HG02943 (cell line): ENCODE measurements at regions not wholly inside any gene's neighbourhood (a gene's known extent, or its start where the extent isn't known, plus 50 kb on each side); places are given as distances from the start of the nearest gene placed in this dataset.
"Not testable (repeated sequence)": the region's sequence is repeated elsewhere in the genome, so short reads cannot be mapped to it uniquely, and the experiment has no call there.

Experiments used
- ATAC-seq: cut with Tn5 transposase; IDR thresholded peaks from one replicate; pipeline ENCODE4 v1.9.1; 2021; ENCODE audit warnings: mild to moderate bottlenecking, low read depth, moderate library complexity; ENCODE audit not compliant: unreplicated experiment

DNA sequence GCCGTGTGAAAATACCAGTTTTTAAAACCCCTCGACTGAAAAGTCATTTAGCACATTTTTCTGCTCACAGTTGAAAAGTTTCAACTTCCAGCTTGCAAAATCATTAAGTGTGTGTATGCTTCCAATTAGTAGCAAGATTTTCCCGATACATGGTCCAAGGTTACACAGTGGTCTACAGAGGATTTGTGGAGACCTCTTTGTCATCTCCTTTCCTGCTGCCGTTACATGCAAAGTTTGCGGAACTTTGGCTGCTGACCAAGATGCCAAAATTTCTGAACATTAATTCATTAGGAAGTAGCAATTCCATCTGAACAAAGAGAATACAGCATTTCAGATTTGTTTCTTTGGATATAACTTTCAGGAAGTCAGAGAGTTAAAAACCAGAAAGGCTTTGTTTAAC is 474.6 kb downstream of the PLCL1 start:
- no peak for ATAC-seq

DNA sequence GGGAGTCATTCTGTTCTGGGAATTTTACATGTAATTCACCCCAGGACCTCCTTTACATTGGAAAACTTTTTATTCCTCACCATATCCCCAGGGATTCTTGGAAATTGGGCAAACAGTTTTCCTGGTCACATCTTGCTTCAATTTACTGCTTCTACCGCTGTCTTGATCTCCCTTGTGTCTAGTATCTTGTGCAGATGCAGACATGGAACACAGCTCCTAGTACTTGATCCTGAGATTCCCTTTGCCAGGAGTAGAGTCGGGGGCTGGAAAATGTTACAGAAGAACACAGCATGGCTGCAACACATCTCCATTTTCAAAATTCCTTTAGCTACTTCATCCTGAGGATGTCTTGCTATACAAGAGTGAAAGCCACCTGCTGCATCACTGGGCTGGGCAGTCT is 472.8 kb downstream of the PLCL1 start:
- no peak for ATAC-seq

DNA sequence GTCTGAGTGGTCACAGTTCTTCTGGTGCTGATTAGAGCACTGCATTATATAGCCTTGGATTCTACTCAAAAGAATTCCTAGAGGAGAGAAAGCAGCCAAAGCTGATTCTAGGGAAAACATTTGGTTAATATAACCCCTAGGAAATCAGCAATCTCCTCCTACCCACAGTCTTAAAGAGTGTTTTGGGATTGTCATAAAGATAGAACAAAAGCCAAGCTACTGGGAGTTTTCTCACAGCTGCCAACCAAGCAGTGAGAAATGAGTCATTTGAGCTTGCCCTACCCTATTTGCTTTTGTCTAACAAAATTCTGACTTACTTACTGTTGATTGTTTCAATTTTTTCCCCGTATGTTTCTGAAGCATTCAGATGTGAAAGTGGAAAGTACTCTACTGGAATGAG is 469.3 kb downstream of the PLCL1 start:
- ATAC-seq = no peak

DNA sequence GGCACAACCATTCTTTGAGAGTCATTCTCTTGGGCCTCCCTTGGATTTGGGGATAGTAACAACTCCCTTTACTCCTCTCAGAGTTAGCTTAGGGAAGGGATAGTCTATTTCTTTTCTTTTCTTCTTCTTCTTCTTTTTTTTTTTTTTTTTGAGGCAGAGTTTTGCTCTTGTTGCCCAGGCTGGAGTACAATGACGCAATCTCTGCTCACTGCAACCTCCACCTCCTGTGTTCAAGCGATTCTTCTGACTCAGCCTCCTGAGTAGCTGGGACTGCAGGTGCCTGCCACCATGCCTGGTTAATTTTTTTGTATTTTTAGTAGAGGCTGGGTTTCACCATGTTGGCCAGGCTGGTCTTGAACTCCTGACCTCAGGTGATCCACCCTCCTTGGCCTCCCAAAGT is 465.8 kb downstream of the PLCL1 start:
- not testable (repeated sequence) for ATAC-seq

DNA sequence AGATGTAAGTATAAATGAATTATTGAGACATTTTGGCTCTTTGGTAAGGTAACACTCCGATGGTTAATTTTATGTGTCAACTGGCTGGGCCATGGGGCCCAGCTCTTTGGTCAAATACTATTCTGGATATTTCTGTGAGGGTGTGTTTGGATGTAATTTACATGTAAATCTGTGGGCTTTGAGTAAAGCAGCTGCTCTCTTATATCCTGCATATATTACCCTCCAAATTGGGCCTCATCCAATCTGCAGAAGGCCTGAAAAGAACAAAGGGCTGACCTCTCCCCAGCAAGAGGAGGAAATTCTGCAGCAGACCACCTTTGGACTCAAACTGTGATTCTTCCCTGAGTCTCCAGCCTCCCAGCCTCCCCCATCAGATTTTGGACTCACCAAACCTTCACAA is 464.1 kb downstream of the PLCL1 start:
- no peak for ATAC-seq

DNA sequence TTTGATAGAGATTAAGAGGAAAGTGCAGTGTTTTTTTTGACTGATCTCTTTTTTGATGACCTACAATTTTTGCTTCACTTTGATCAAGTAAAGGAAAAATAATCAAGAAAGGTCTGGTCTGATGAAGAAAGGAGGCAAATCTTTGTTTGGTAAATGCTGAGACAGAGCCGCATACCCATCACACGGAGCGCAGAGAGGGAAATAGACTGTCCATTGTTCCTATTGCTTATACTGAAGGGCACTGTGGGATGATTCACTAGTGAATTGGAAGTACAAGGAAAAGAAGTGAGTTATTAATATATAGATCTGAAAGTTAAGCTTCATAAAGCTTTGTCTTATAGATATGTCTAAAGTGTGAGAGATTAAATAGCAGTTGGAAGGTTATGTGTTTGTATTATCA is 455.1 kb downstream of the PLCL1 start:
- no peak for ATAC-seq

DNA sequence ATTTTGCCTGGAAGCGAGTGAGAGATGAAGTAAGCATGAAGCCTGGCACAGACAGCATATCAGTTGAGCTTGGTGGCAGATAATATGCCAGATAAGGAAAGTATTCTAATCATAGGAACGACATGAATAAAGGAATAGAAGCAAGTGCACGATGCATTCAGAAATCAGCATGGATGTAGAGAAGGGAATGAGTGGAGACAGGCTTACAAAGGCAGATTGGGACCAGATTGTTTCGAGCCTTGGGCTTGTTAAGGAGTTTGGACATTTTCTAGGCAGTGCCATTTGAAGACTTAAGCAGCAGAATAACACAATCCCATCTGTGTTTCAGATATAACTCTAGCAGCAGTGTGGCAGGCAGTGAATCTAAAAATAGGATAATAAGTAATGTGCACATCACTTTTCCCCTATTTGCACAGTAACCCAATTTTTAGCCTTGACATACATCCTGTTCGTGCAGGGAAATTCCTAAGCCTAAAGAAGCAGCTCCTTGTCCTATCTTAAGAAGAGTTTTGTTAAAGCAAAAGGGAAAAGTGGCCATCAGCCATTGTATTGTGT is 450.2 kb downstream of the PLCL1 start:
- no peak for ATAC-seq

DNA sequence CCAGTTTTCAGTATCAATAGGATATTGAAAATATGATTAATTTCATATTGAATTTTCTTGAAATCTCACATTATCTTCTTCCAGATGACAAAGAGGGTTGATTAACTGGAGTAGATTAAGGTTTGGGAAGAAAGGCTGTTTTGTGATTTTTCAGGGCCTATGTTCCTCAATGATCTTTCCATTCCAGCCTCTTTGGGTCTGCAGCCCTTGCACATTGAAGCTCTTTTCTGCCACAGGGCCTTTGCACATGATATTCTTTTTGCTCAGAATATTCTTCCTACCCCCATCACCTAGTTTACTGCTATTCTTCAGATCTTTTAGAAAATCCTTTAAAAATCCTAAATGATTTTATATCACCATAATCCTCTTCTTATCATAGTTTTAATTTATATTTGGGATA is 449.6 kb downstream of the PLCL1 start:
- no peak for ATAC-seq

DNA sequence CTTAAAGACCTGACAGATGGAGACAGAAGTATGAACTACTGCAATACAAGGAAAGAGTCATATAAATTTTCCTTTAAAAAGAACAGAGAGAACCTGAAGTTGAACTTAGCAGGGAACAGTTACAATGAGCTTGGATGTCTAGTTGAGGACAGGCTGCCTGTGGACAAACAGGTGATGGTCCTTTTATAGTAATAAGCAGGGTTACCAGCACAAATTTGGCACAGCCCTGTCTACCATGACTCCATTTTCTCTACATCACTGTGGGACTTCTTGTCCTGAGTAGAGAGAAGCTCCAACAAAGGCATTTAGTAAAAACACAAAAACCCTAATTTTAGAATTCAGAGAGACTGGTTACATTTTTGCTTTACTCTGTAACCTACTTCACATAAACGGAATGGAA is 448.1 kb downstream of the PLCL1 start:
- no peak for ATAC-seq

DNA sequence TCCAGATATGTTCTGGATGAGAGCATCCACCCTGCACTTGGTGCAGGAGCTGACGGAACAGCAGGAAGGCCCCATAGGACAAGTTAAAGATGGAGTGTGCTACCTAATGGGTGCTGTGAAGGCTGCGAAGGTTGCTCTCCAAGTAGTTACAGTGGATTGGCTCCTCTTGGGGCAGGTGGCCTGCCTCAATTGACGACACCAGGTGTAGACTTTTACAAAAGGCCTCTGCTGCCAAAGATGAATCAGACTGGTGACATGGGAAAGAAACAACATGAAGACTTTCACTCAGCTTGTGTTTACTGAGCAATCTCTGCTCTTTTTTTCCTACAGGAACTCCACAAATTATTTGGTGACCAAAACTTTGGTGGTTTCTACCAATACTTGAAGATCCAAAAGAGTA is 437.7 kb downstream of the PLCL1 start:
- ATAC-seq = no peak

DNA sequence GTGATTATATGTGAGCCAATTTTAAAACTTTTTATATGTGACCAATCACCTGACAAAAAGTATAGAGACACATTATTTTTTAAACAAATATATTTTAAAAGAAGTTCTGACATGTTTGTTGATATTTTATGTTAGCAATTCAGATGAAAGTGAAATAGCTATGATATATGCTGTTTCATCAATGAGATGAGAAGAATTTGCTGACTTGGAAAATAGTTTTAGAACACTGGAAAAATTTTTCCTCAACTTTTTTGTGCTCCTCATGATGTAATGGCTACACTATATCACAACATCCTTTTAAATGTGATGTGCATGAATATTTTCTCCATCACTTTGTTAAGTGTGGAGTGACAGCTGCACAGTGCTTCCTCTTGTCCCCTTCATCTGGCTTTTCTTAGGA is 434.0 kb downstream of the PLCL1 start:
- ATAC-seq = no peak

DNA sequence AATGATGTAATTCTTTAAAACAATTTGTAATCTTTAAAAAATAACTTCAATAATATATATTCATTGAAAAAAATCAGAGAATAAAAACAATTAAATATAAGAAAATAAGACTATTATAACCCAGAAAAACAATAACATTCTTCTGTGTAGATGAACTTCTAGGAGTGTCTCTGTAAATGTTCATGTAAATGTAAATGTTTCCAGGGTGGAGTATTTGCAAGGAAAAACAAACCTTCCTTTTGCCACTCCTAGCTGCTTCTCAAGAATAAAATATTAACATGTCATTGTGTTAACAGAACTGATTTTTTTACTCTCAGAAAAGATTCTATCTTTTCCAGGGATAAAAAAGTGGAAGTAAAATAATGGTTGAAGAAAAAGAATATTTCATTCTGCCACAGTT is 431.9 kb downstream of the PLCL1 start:
- no peak for ATAC-seq

DNA sequence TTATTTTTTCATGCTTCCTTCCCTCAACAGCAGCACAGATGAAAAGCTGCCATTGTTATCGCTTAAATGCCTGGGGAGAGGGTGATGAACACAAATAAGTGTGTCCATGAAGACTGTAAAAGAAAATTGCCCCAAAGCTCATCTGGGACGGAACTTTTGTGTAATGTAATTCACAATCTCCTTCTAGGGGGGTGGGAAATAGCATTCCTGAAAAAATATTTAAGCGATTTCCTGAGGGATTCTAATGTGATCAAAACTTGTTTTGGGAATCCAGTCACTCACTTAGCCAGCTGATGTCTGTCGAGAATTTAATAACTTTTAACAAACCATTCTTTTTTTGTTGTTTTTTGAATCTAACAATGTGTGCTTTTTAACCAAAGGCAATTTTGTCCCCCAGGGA is 427.9 kb downstream of the PLCL1 start:
- ATAC-seq = no peak

DNA sequence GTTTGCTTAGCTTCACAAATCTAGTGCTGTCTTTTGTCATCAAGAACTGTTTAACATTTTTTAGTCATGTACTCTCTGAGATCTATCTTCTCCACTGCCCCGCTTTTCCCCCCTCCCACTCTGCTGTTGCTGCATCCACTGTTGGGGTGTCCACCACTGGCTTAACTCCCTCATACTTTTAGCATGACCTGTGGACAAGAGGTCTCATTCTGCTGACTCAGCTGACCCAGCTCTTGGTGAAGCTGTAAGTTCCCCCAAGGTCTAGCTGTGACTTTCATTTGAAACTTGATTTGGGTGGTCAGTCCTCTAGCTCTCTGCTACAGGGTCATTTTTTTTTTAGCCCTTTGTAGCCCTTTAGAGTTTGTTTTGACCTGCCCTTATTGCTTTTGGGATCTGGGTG is 427.2 kb downstream of the PLCL1 start:
- no peak for ATAC-seq

DNA sequence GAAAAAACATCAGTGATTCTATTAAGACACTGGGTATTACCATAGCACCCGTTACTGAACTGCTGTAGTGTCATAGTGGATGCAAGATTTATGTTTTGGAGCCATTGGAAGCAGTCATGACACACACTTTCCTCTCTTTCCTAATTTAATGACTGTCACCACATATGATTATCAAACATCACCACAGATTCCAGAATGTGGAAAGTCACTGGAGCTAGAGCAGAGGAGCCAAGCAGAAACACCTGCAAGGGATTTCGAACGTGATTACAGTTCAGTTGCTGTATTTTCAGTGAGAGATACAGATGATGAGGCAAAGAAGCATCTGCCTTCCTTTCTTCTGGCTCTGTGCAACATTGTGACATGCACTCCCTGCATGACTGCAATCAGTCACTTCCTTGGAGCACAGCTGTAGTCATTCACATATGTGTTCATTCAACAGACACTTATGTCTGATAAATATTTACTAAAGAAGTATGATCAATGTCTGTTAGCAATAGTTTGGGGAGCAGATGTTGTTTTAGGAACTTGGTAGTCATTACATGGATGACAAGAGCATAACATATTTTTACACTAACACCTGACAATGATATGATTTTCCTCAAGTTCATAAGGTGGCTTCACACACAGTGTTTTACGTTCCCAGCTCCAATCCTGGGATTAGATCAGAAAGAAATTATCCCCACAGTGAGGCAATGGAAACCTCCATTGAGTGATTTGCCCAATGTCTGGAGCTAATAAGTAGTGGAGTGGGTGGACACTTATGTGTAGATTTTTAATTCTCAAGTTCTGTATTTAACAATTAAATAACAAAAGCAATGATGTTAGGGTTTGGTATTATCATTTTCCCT is 416.6 kb downstream of the PLCL1 start:
- ATAC-seq = no peak

DNA sequence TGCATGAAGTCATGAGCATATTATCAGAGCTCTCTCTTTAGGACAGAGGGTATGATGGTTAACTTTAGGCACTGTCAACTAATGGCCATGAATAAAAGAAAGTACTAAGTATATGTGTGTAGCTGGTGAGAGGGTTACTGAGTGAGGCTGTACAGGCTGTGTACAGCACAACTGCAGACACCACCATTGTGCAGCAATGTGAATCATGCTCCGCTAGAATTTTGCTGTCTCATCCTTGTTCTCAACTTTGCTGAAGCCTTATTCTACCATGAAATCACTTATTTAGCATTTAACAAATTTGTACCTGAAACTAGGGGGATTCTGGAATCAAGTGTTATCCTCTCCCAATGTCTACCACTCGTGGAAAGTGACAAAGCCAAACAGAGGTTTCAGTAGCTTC is 414.9 kb downstream of the PLCL1 start:
- ATAC-seq = no peak

DNA sequence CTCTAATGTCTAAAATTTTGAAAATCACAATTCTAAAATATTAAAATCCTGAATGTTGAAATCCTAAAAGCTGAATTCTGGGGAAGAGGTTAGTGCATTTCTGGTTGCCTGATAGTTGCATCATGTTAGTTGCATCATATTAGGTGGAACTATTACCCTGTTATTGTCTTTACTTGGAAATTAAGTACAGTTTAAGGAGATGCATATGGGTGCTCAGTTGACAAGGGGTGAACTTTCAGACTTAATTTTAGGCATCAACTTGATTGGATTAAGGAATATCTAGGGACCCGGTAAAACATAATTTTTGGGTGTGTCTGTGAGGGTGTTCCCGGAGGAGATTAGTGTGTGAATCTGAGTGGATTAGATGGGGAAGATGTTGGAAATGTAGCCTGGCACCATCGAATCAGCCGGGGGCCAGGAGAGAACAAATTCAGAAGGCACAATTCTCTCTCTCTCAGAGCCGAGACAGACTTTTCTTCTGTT is 409.8 kb downstream of the PLCL1 start:
- no peak for ATAC-seq

DNA sequence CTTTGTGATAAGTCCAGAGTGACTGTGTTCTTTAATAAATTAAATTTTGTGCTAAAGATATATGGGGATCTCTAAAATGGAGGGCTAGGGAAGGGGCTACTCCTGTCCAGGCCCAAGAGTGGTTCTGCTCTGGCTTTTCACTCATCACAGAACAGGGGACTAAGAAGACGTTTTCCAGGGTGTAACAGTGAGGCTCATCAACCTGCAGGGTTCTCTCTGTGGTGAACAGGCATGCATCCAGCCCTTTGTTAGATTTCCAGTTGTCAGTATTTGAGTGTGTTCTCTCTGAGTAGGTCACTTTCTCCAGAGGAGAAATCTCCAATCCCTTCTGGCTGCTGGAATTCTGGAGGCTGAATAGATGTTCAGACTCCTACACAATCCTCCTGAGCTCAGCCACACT is 408.9 kb downstream of the PLCL1 start:
- no peak for ATAC-seq

DNA sequence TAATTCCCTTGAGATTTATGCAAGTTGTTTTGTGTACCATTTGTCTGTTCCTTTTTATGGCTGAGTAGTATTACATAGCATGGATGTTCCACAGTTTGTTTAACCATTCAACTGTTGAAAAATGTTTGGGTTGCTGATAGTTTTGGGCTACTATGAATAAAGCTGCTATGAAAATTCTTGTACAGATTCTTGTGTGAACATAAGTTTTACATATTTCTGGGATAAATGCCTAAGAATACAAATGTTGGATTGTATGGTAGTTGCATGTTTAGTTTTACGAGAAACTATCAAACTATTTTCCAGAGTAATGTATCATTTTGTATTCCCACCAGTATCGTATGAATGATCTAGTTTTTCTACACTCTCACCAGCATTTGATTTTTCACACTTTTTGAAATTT is 407.3 kb downstream of the PLCL1 start:
- ATAC-seq = no peak

DNA sequence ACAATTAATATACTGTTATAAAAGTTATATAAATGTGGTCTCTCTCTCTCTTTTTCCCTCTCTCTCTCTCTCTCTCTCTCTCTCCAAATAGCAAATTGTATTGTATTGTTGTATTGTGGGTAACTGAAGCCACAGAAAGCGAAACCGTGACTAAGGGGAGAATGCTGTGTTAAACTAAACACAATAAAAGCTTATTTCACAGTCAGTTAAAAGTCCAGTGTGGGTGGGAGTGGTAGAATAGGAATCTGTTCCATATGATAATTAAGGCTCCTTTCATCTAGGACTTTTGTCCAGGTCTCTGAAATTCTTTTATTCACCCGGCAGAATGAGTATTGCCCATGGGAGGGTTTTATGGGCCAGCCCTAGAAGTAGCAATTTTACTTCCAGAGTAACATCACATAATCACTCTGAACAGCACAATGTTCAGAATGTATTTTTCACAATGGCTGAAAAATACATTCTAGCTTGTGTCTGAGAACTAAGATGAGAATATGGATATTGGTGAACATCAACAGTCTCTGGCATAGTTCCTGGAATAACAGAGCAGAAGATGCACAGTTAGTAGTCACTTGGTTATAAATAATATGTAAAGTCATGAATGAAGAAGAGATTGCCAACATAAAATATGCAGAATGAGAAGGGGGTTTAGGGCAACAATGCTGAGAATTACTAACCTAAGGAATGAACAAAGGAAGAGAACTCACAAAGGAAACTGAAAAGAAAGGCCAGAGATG is 399.1 kb downstream of the PLCL1 start:
- no peak for ATAC-seq
